GM23248 (cell line): ENCODE measurements at regions not wholly inside any gene's neighbourhood (a gene's known extent, or its start where the extent isn't known, plus 50 kb on each side); places are given as distances from the start of the nearest gene placed in this dataset.

Experiments used
- EZH2 ChIP-seq: fragments of 200-600 bp; sonication (generic); IDR thresholded peaks from 2 replicates; pipeline ENCODE4 v1.6.1; 2018; ENCODE audit warnings: antibody characterized with exemption, mild to moderate bottlenecking; ENCODE audit not compliant: insufficient read depth, poor library complexity, severe bottlenecking
- EZH2phosphoT487 ChIP-seq: fragments of 200-600 bp; sonication (generic); IDR thresholded peaks from 2 replicates; pipeline ENCODE4 v1.6.1; 2018; ENCODE audit warnings: antibody characterized with exemption, moderate library complexity, mild to moderate bottlenecking, low read depth; ENCODE audit not compliant: insufficient read depth

DNA sequence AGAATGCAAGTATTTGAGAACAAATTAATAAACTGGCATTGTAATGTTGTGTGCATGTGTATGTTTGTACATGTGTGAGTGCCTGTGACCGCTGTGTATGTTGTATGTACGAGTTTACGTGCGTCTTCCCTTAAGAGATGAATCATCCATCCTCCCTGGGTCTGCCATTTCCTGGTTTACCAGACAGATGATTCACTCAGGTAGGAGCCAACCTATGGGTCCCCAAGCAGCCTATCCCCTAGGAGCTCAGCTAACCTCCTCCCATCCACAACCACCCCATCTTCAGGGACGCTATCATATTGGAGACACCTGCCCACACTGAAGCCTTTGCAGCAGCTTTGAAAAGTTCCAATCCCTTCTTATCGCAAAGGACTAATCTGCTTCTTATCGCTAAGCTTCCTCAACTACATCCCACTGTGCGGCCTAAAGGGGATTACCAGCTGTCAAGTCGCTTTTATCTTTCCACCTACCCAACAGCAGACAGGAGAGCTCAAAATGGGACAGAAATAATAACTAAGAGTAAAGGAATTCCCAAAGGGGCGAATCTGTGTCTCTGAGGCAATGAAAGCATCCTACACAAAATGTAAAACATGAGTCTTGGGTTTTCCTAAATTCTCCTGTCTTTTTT is 81.5 kb upstream of the TMCC3 start:
- TF ChIP-seq EZH2phosphoT487 = no peak
- no peak for TF ChIP-seq EZH2
